HEK293T (cell line): ENCODE measurements at regions not wholly inside any gene's neighbourhood (a gene's known extent, or its start where the extent isn't known, plus 50 kb on each side); places are given as distances from the start of the nearest gene placed in this dataset.

ENCODE experiments used
- CTCF ChIA-PET: fragments of 350-600 bp; formaldehyde crosslinking; extraction: SDS; loops from one replicate; lab custom pipeline; 2021; ENCODE audit warnings: antibody characterized with exemption, inconsistent platforms; lab: Yijun Ruan, JAX
- POLR2A ChIA-PET: fragments of 350-600 bp; formaldehyde crosslinking; extraction: SDS; loops from one replicate; lab custom pipeline; 2020; ENCODE audit warnings: antibody characterized with exemption, inconsistent platforms; lab: Yijun Ruan, JAX
- DNase-seq: peaks from one replicate; pipeline ENCODE4 v3.0.0; 2012; ENCODE audit warnings: mixed read lengths; ENCODE audit errors: extremely low spot score
- ARNT ChIP-seq: fragments of 450-650 bp; IDR thresholded peaks from 2 replicates; pipeline ENCODE4 v1.6.1; 2017; ENCODE audit warnings: mild to moderate bottlenecking
- BHLHE40 ChIP-seq: fragments of 450-650 bp; IDR thresholded peaks from 2 replicates; pipeline ENCODE4 v1.6.1; 2016; ENCODE audit warnings: mild to moderate bottlenecking, moderate library complexity, borderline replicate concordance
- CTBP1 ChIP-seq: fragments of 450-650 bp; IDR thresholded peaks from 2 replicates; pipeline ENCODE4 v1.6.1; 2016; ENCODE audit warnings: borderline replicate concordance
- ELF4 ChIP-seq: fragments of 450-650 bp; IDR thresholded peaks from 2 replicates; pipeline ENCODE4 v1.6.1; 2017; ENCODE audit warnings: antibody characterized with exemption
- FOXA1 ChIP-seq: fragments of 450-650 bp; IDR thresholded peaks from 2 replicates; pipeline ENCODE4 v1.6.1; 2016; ENCODE audit warnings: mild to moderate bottlenecking
- FOXK2 ChIP-seq: fragments of 450-650 bp; IDR thresholded peaks from 2 replicates; pipeline ENCODE4 v1.6.1; 2016; ENCODE audit warnings: mild to moderate bottlenecking
- FOXM1 ChIP-seq: fragments of 450-650 bp; IDR thresholded peaks from 2 replicates; pipeline ENCODE4 v1.6.1; 2017; ENCODE audit warnings: mild to moderate bottlenecking, borderline replicate concordance
- HDGF ChIP-seq: fragments of 450-650 bp; IDR thresholded peaks from 2 replicates; pipeline ENCODE4 v1.6.1; 2017; ENCODE audit warnings: antibody characterized with exemption, borderline replicate concordance
- L3MBTL2 ChIP-seq: fragments of 450-650 bp; conservative IDR thresholded peaks from 2 replicates; pipeline ENCODE4 v1.6.1; 2016; ENCODE audit warnings: mild to moderate bottlenecking
- LEF1 ChIP-seq: fragments of 450-650 bp; IDR thresholded peaks from 2 replicates; pipeline ENCODE4 v1.6.1; 2017; ENCODE audit warnings: mild to moderate bottlenecking, borderline replicate concordance
- NFRKB ChIP-seq: fragments of 450-650 bp; IDR thresholded peaks from 2 replicates; pipeline ENCODE4 v1.6.1; 2016; ENCODE audit warnings: mild to moderate bottlenecking, moderate library complexity
- PKNOX1 ChIP-seq: fragments of 450-650 bp; IDR thresholded peaks from 2 replicates; pipeline ENCODE4 v1.6.1; 2016
- SP1 ChIP-seq: fragments of 450-650 bp; IDR thresholded peaks from 2 replicates; pipeline ENCODE4 v1.6.1; 2017
- SUZ12 ChIP-seq: fragments of 450-650 bp; IDR thresholded peaks from 2 replicates; pipeline ENCODE4 v1.6.1; 2016; ENCODE audit warnings: mild to moderate bottlenecking
- TARDBP ChIP-seq: fragments of 450-650 bp; IDR thresholded peaks from 2 replicates; pipeline ENCODE4 v1.6.1; 2016
- ZNF384 ChIP-seq: fragments of 450-650 bp; IDR thresholded peaks from 2 replicates; pipeline ENCODE4 v1.6.1; 2016

GRCh38 chr19:31906111-31906871 is 439.1 kb upstream of the ZNF507 start:
- CTCF ChIA-PET: no interaction called here
- POLR2A ChIA-PET: no interaction called here
- no peak for TF ChIP-seq PKNOX1
- no peak for TF ChIP-seq L3MBTL2
- TF ChIP-seq SUZ12: no peak
- TF ChIP-seq CTBP1: no peak
- DNase-seq: no peak

GRCh38 chr19:31907661-31908060 is 437.7 kb upstream of the ZNF507 start:
- no peak for TF ChIP-seq CTBP1
- TF ChIP-seq TARDBP: no peak
- no peak for TF ChIP-seq FOXA1
- TF ChIP-seq FOXM1: no peak
- no peak for TF ChIP-seq ARNT
- TF ChIP-seq NFRKB: no peak
- no peak for DNase-seq
- ChIA-PET POLR2A (no interaction called here), CTCF (no interaction called here)

- no peak for DNase-seq
- TF ChIP-seq FOXK2 (no peak), SUZ12 (no peak), FOXM1 (no peak), LEF1 (no peak), FOXA1 (no peak)
- ChIA-PET CTCF (no interaction called here), POLR2A (no interaction called here)
Observed at GRCh38 chr19:31908080-31908479, 437.3 kb upstream of the ZNF507 start.

GRCh38 chr19:31908496-31909225 is 436.7 kb upstream of the ZNF507 start:
- CTCF ChIA-PET: no interaction called here
- TF ChIP-seq L3MBTL2: no peak
- POLR2A ChIA-PET: no interaction called here
- DNase-seq: no peak

GRCh38 chr19:31910224-31910623 is 435.2 kb upstream of the ZNF507 start:
- POLR2A ChIA-PET: no interaction called here
- no peak for TF ChIP-seq CTBP1
- DNase-seq: no peak
- CTCF ChIA-PET: interaction anchor here (0.6 kb wide), 2 partner anchors 350 to 730 kb away, joined by 3 read pairs; no protein-coding TSS in a partner anchor

- TF ChIP-seq HDGF: no peak
- TF ChIP-seq ARNT: no peak
- no peak for TF ChIP-seq SP1
- no peak for TF ChIP-seq L3MBTL2
- no peak for TF ChIP-seq FOXA1
- no peak for TF ChIP-seq NFRKB
- no peak for TF ChIP-seq LEF1
- no peak for TF ChIP-seq SUZ12
- TF ChIP-seq ZNF384: no peak
- TF ChIP-seq FOXK2: no peak
- TF ChIP-seq BHLHE40: no peak
- no peak for TF ChIP-seq FOXM1
- TF ChIP-seq ELF4: no peak
- TF ChIP-seq CTBP1: no peak
- no peak for TF ChIP-seq PKNOX1
- TF ChIP-seq TARDBP: no peak
- no peak for DNase-seq
- ChIA-PET CTCF (no interaction called here), POLR2A (no interaction called here)
Observed at GRCh38 chr19:31911577-31911976, 433.8 kb upstream of the ZNF507 start.

GRCh38 chr19:31913103-31913661 is 432.2 kb upstream of the ZNF507 start:
- CTCF ChIA-PET: no interaction called here
- DNase-seq: no peak
- POLR2A ChIA-PET: no interaction called here
- TF ChIP-seq FOXM1: no peak
- no peak for TF ChIP-seq SP1
- TF ChIP-seq CTBP1: no peak
- no peak for TF ChIP-seq ARNT
- no peak for TF ChIP-seq L3MBTL2
- no peak for TF ChIP-seq SUZ12
- no peak for TF ChIP-seq ELF4

GRCh38 chr19:31930401-31930800 is 415.0 kb upstream of the ZNF507 start:
- ChIA-PET POLR2A (no interaction called here), CTCF (no interaction called here)
- no peak for DNase-seq
- TF ChIP-seq L3MBTL2 (no peak), ELF4 (no peak), LEF1 (no peak), FOXA1 (no peak), TARDBP (no peak), ARNT (no peak), CTBP1 (no peak), PKNOX1 (no peak), NFRKB (no peak)
